ENCODE measurements at regions not wholly inside any gene's neighbourhood (a gene's known extent, or its start where the extent isn't known, plus 50 kb on each side); places are given as distances from the start of the nearest gene placed in this dataset.

DNA sequence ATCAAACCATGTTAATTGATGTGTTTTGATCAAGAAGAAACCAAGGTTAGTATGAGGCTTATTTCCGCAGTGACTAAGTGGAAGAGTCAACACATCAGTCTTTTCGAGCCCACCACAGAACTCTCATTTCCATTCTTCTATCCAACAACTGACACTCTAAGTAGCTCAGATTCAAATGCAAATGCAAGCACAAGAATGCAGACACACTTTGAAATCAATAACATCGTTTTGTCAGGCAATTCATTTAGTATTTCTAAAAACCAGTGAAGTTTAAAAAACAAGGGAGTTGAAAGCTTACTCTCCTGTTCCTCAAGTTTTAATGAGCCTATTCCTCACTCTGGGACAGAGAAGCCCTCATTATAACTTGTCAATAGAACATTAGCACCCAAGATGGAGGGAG is 433.1 kb downstream of the ZIC3 start:
- Histone ChIP-seq H3K4me2 (ENCODE audit: insufficient read depth in 1 of 2, low read depth in 2 of 2, low read length in 2 of 2) (no peak overlapping the region; a peak in 1 of 4 replicates), H2BK20ac (ENCODE audit: low read length) (no peak overlapping the region), H3K9ac (replicated peaks in 1 of 4; ENCODE audit: extremely low read depth in 1 of 4, low read depth in 3 of 4, low read length in 3 of 4) (no peak overlapping the region), H3K4ac (replicated peaks; ENCODE audit: insufficient read length, low read depth, low read length) (no peak overlapping the region), H4K8ac (ENCODE audit: extremely low read depth, insufficient read depth, low read length) (no peak overlapping the region), H3K27me3 (replicated peaks in 1 of 4; ENCODE audit: control insufficient read depth in 3 of 4, extremely low read depth in 1 of 4, insufficient read depth in 3 of 4, low read length in 3 of 4) (no peaks in the 10 kb centered on the region), H3K18ac (ENCODE audit: extremely low read depth, low read length) (no peak overlapping the region), H4K91ac (replicated peaks; ENCODE audit: insufficient read length, low read length) (no peak overlapping the region), H3K23ac (ENCODE audit: insufficient read length) (no peak overlapping the region), H2BK120ac (replicated peaks; ENCODE audit: low read depth, low read length) (no peak overlapping the region), H4K5ac (ENCODE audit: insufficient read length, low read depth, low read length) (no peak overlapping the region), H2BK15ac (ENCODE audit: low read length) (no peak overlapping the region), H3K23me2 (ENCODE audit: low read depth, low read length) (no peaks in the 10 kb centered on the region), H2BK5ac (ENCODE audit: low read depth, low read length) (no peak overlapping the region), H4K20me1 (replicated peaks in 1 of 2; ENCODE audit: control insufficient read depth in 1 of 2, insufficient read depth in 2 of 2, low read length in 2 of 2) (no peaks in the 10 kb centered on the region), H2BK12ac (ENCODE audit: low read depth, low read length) (no peak overlapping the region), H3K4me1 (replicated peaks in 1 of 4; ENCODE audit: control insufficient read depth in 3 of 4, insufficient read depth in 4 of 4, low read length in 3 of 4) (peaks cover 0 to 10% (median 0%) of the 10 kb centered on the region in 4 experiments; a peak in 2 of 7 replicates), H3K4me3 (ENCODE audit: extremely low read depth in 1 of 4, insufficient read depth in 2 of 4, low read depth in 3 of 4, low read length in 4 of 4) (no peak overlapping the region), H3K56ac (replicated peaks; ENCODE audit: insufficient read length, low read depth, low read length) (no peak overlapping the region), H2AFZ (ENCODE audit: low read length) (no peak overlapping the region), H3K79me2 (ENCODE audit: control insufficient read depth in 1 of 2, insufficient read depth in 2 of 2, low read length in 2 of 2) (no peaks in the 10 kb centered on the region), H3K36me3 (ENCODE audit: control insufficient read depth in 2 of 4, insufficient read depth in 4 of 4, low read length in 3 of 4) (no peaks in the 10 kb centered on the region), H3K27ac (ENCODE audit: low read depth, low read length) (no peak overlapping the region), H3K79me1 (ENCODE audit: low read depth, low read length) (no peaks in the 10 kb centered on the region), H2AK5ac (ENCODE audit: low read depth, low read length) (no peak overlapping the region), H3K14ac (ENCODE audit: insufficient read length) (no peak overlapping the region), H3K9me3 (ENCODE audit: insufficient read depth in 2 of 2, low read depth in 1 of 2, low read length in 1 of 2) (no peaks in the 10 kb centered on the region)
- TF ChIP-seq KDM5A (IDR thresholded peaks at IDR 0.05; ENCODE audit: low read length) (no peak), EZH2 (IDR thresholded peaks at IDR 0.05; ENCODE audit: low read depth, low read length, severe bottlenecking) (no peak), GTF2F1 (IDR thresholded peaks at IDR 0.05; ENCODE audit: borderline replicate concordance, low read depth, low read length) (no peak)
- WGBS, 2 experiments (ENCODE audit: extremely low coverage in 1 of 2, insufficient coverage in 1 of 2, insufficient read length in 1 of 2, insufficient replicate concordance in 2 of 2, low coverage in 1 of 2, low lambda C conversion rate in 2 of 2, missing lambda C conversion rate in 1 of 2), result 51% methylated on average over 3 of the region's 3 CpGs; no CpG with 5 or more reads in 1 of the 2 experiments
- DNase-seq (ENCODE audit: low read depth in 1 of 2, low spot score in 2 of 2) (no peak), FAIRE-seq (no peak)
- ChIA-PET CTCF (ENCODE audit: partially characterized antibody) (no interaction called here), POLR2A (ENCODE audit: partially characterized antibody) (no interaction called here)
